GM12878 (cell line): ENCODE measurements at regions not wholly inside any gene's neighbourhood (a gene's known extent, or its start where the extent isn't known, plus 50 kb on each side); places are given as distances from the start of the nearest gene placed in this dataset.

Experiments used
- EP300 ChIP-seq, 2 experiments: fragments of 150-350 bp in 1 of 2; IDR thresholded peaks; 2 replicates each; pipeline ENCODE4 v1.6.1; 2011 to 2012; ENCODE audit warnings: low read depth in 2 of 2, low read length in 2 of 2, borderline replicate concordance in 1 of 2, improper control_type of control experiment in 1 of 2, inconsistent platforms in 1 of 2; ENCODE audit not compliant: control insufficient read depth in 1 of 2
- MXI1 ChIP-seq: fragments of 150-350 bp; IDR thresholded peaks from 2 replicates; pipeline ENCODE4 v1.6.1; 2011; ENCODE audit warnings: low read depth, mild to moderate bottlenecking, inconsistent platforms, low read length, improper control_type of control experiment
- NRF1 ChIP-seq: conservative IDR thresholded peaks from 2 replicates; pipeline ENCODE4 v1.6.1; 2011; ENCODE audit warnings: mild to moderate bottlenecking, low read depth, low read length, improper control_type of control experiment
- PAX8 ChIP-seq: fragments of 450-650 bp; IDR thresholded peaks from 2 replicates; pipeline ENCODE4 v1.6.1; 2017; ENCODE audit warnings: mild to moderate bottlenecking, moderate library complexity
- SIN3A ChIP-seq: IDR thresholded peaks from 2 replicates; pipeline ENCODE4 v1.6.1; 2012; ENCODE audit warnings: low read depth, low read length, improper control_type of control experiment
- SP1 ChIP-seq: IDR thresholded peaks from one replicate; pipeline ENCODE4 v1.6.1; 2011; ENCODE audit warnings: low read depth, low read length
- TF ChIP-seq, protein P1 (sequence below), 3 experiments: IDR thresholded peaks in 2 of 3; conservative IDR thresholded peaks in 1 of 3; 2 replicates each; pipeline ENCODE4 v1.5.1; 2011; ENCODE audit warnings: low read depth in 3 of 3, low read length in 3 of 3, mild to moderate bottlenecking in 3 of 3, control low read depth in 2 of 3, moderate library complexity in 2 of 3, inconsistent platforms in 1 of 3, mixed read lengths in 1 of 3; ENCODE audit not compliant: control insufficient read depth in 2 of 3, insufficient read depth in 1 of 3; ENCODE audit errors: extremely low read depth in 1 of 3
- TF ChIP-seq, protein P2 (sequence below): IDR thresholded peaks from 2 replicates; pipeline ENCODE4 v1.6.1; 2012; ENCODE audit warnings: mild to moderate bottlenecking, low read depth, low read length
- TF ChIP-seq, protein P3 (sequence below): IDR thresholded peaks from 2 replicates; pipeline ENCODE4 v1.6.1; 2012; ENCODE audit warnings: low read depth, low read length, improper control_type of control experiment
- TF ChIP-seq, protein P4 (sequence below): fragments of 450-650 bp; formaldehyde crosslinking; IDR thresholded peaks from 2 replicates; pipeline ENCODE4 v1.5.0; 2022; ENCODE audit warnings: mild to moderate bottlenecking, missing genetic modification characterization

DNA sequence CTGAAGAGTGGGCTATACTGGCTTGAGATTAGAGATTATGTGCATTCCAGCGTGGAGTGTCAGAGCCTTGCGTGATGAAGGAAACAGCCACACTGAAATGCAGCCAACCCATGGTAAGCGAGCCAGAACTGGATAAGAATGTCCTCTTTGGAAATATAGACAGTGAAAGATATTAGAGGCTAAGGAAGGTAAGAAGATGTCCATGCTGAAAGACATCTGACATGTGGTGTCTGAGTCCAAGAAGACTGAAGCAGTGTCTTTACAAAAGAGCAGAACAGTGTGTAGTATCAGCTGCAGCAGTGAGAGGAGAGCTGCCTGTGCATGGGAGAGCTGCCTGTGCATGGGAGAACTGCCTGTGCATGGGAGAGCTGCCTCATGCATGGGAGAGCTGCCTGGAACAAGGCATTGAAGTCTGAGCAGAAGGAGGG, 672.2 kb downstream of the DIPK2A start:
- TF ChIP-seq MXI1: no peak
- no peak for TF ChIP-seq SIN3A
- TF ChIP-seq PAX8: no peak
- TF ChIP-seq, protein P1, sequence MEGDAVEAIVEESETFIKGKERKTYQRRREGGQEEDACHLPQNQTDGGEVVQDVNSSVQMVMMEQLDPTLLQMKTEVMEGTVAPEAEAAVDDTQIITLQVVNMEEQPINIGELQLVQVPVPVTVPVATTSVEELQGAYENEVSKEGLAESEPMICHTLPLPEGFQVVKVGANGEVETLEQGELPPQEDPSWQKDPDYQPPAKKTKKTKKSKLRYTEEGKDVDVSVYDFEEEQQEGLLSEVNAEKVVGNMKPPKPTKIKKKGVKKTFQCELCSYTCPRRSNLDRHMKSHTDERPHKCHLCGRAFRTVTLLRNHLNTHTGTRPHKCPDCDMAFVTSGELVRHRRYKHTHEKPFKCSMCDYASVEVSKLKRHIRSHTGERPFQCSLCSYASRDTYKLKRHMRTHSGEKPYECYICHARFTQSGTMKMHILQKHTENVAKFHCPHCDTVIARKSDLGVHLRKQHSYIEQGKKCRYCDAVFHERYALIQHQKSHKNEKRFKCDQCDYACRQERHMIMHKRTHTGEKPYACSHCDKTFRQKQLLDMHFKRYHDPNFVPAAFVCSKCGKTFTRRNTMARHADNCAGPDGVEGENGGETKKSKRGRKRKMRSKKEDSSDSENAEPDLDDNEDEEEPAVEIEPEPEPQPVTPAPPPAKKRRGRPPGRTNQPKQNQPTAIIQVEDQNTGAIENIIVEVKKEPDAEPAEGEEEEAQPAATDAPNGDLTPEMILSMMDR (IDR thresholded peaks at IDR 0.05 in 2 of 3, conservative IDR thresholded peaks at IDR 0.05 in 1 of 3; ENCODE audit: control insufficient read depth in 2 of 3, extremely low read depth in 1 of 3, insufficient read depth in 1 of 3, low read depth in 3 of 3, low read length in 3 of 3): no peak
- no peak for TF ChIP-seq SP1
- TF ChIP-seq, protein P2, sequence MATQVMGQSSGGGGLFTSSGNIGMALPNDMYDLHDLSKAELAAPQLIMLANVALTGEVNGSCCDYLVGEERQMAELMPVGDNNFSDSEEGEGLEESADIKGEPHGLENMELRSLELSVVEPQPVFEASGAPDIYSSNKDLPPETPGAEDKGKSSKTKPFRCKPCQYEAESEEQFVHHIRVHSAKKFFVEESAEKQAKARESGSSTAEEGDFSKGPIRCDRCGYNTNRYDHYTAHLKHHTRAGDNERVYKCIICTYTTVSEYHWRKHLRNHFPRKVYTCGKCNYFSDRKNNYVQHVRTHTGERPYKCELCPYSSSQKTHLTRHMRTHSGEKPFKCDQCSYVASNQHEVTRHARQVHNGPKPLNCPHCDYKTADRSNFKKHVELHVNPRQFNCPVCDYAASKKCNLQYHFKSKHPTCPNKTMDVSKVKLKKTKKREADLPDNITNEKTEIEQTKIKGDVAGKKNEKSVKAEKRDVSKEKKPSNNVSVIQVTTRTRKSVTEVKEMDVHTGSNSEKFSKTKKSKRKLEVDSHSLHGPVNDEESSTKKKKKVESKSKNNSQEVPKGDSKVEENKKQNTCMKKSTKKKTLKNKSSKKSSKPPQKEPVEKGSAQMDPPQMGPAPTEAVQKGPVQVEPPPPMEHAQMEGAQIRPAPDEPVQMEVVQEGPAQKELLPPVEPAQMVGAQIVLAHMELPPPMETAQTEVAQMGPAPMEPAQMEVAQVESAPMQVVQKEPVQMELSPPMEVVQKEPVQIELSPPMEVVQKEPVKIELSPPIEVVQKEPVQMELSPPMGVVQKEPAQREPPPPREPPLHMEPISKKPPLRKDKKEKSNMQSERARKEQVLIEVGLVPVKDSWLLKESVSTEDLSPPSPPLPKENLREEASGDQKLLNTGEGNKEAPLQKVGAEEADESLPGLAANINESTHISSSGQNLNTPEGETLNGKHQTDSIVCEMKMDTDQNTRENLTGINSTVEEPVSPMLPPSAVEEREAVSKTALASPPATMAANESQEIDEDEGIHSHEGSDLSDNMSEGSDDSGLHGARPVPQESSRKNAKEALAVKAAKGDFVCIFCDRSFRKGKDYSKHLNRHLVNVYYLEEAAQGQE: no peak
- TF ChIP-seq, protein P3, sequence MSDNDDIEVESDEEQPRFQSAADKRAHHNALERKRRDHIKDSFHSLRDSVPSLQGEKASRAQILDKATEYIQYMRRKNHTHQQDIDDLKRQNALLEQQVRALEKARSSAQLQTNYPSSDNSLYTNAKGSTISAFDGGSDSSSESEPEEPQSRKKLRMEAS: no peak
- TF ChIP-seq NRF1: no peak
- TF ChIP-seq, protein P4, sequence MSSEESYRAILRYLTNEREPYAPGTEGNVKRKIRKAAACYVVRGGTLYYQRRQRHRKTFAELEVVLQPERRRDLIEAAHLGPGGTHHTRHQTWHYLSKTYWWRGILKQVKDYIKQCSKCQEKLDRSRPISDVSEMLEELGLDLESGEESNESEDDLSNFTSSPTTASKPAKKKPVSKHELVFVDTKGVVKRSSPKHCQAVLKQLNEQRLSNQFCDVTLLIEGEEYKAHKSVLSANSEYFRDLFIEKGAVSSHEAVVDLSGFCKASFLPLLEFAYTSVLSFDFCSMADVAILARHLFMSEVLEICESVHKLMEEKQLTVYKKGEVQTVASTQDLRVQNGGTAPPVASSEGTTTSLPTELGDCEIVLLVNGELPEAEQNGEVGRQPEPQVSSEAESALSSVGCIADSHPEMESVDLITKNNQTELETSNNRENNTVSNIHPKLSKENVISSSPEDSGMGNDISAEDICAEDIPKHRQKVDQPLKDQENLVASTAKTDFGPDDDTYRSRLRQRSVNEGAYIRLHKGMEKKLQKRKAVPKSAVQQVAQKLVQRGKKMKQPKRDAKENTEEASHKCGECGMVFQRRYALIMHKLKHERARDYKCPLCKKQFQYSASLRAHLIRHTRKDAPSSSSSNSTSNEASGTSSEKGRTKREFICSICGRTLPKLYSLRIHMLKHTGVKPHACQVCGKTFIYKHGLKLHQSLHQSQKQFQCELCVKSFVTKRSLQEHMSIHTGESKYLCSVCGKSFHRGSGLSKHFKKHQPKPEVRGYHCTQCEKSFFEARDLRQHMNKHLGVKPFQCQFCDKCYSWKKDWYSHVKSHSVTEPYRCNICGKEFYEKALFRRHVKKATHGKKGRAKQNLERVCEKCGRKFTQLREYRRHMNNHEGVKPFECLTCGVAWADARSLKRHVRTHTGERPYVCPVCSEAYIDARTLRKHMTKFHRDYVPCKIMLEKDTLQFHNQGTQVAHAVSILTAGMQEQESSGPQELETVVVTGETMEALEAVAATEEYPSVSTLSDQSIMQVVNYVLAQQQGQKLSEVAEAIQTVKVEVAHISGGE: no peak
- no peak for TF ChIP-seq EP300 (IDR thresholded peaks at IDR 0.05; ENCODE audit: borderline replicate concordance in 1 of 2, control insufficient read depth in 1 of 2, low read depth in 2 of 2, low read length in 2 of 2)
